Gastroesophageal sphincter (tissue), 4 donors: ENCODE measurements at regions not wholly inside any gene's neighbourhood (a gene's known extent, or its start where the extent isn't known, plus 50 kb on each side); places are given as distances from the start of the nearest gene placed in this dataset.

ENCODE experiments used
- ATAC-seq: fragments of 150-250 bp; one replicate; pipeline ENCODE4 v1.9.1; 2016; ENCODE audit warnings: mild to moderate bottlenecking, moderate library complexity
- H3K27ac ChIP-seq, 4 donors: fragments of 200-600 bp; sonication (generic) in 3 of 4; 1 replicate in 3 of 4; 2 replicates in 1 of 4; pipeline ENCODE4 v1.5.1; 2016 to 2019
- H3K27me3 ChIP-seq: fragments of 200-600 bp; sonication (generic); one replicate; pipeline ENCODE4 v1.5.1; 2019
- H3K36me3 ChIP-seq, 2 donors: fragments of 200-600 bp; sonication (generic); one replicate each; pipeline ENCODE4 v1.5.1; 2019; ENCODE audit warnings: control low read depth in 1 of 2
- H3K4me1 ChIP-seq, 3 donors: fragments of 200-600 bp; sonication (generic); 1 replicate in 2 of 3; 2 replicates in 1 of 3; pipeline ENCODE4 v1.5.1; 2016 to 2019; ENCODE audit warnings: control low read depth in 2 of 3
- H3K4me3 ChIP-seq, 2 donors: fragments of 200-600 bp; sonication (generic); one replicate each; pipeline ENCODE4 v1.5.1; 2019; ENCODE audit warnings: mild to moderate bottlenecking in 1 of 2, moderate library complexity in 1 of 2
- H3K9me3 ChIP-seq, 3 donors: fragments of 200-600 bp; sonication (generic); one replicate each; pipeline ENCODE4 v1.5.1; 2017 to 2019; ENCODE audit warnings: control low read depth in 2 of 3
- CTCF ChIP-seq, 4 experiments: fragments of 200-600 bp in 2 of 4; fragments of 450-650 bp in 2 of 4; sonication (generic) in 1 of 4; IDR thresholded peaks; one replicate each; pipeline ENCODE4 v1.5.1; 2017 to 2019; ENCODE audit warnings: antibody characterized with exemption in 4 of 4, mild to moderate bottlenecking in 2 of 4, moderate library complexity in 2 of 4
- EP300 ChIP-seq: sonication (generic); formaldehyde crosslinking; IDR thresholded peaks from one replicate; pipeline ENCODE4 v1.6.1; 2017; ENCODE audit warnings: antibody characterized with exemption, mild to moderate bottlenecking
- POLR2A ChIP-seq, 2 donors: fragments of 450-650 bp; IDR thresholded peaks; one replicate each; pipeline ENCODE4 v1.6.1; 2017; ENCODE audit warnings: antibody characterized with exemption in 2 of 2, mild to moderate bottlenecking in 2 of 2, moderate library complexity in 1 of 2
- POLR2AphosphoS5 ChIP-seq: sonication (generic); formaldehyde crosslinking; IDR thresholded peaks from one replicate; pipeline ENCODE4 v1.6.1; 2017; ENCODE audit warnings: antibody characterized with exemption
- WGBS, 2 donors: methylation state at CpG; one replicate each; pipeline ENCODE4 v1.1.5; 2018; ENCODE audit warnings: low coverage in 1 of 2; 5-methylcytosine and 5-hydroxymethylcytosine counted together

- H3K4me3 ChIP-seq = no peak overlapping the region
- peaks cover 33% of the 10 kb centered on the region for H3K27me3 ChIP-seq
- no peak overlapping the region for H3K27ac ChIP-seq
- H3K36me3 ChIP-seq = no peaks in the 10 kb centered on the region
- ATAC-seq = no peak
- TF ChIP-seq POLR2AphosphoS5 (no peak), CTCF (IDR thresholded peaks at IDR 0.05) (no peak), EP300 (no peak), POLR2A (IDR thresholded peaks at IDR 0.05) (no peak)
- 25 to 26% methylated on average over 2 to 15 of the region's 15 CpGs for WGBS, 2 donors
- no peaks in the 10 kb centered on the region for H3K9me3 ChIP-seq
- no peaks in the 10 kb centered on the region for H3K4me1 ChIP-seq
Observed at GRCh38 chr2:235191978-235192377, 240.2 kb downstream of the SH3BP4 start.

- no peak for ATAC-seq
- TF ChIP-seq POLR2AphosphoS5 (no peak), EP300 (no peak), CTCF (IDR thresholded peaks at IDR 0.05) (no peak), POLR2A (IDR thresholded peaks at IDR 0.05) (no peak)
- no peaks in the 10 kb centered on the region for H3K4me1 ChIP-seq
- H3K4me3 ChIP-seq = no peak overlapping the region
- H3K9me3 ChIP-seq = no peaks in the 10 kb centered on the region
- WGBS, 2 donors = 91 to 95% methylated on average over 2 of the region's 2 CpGs
- H3K27me3 ChIP-seq = peaks cover 33% of the 10 kb centered on the region
- no peaks in the 10 kb centered on the region for H3K36me3 ChIP-seq
- no peak overlapping the region for H3K27ac ChIP-seq
Observed at GRCh38 chr2:235194351-235194750, 242.5 kb downstream of the SH3BP4 start.

- Histone ChIP-seq H3K27me3 (peaks cover 33% of the 10 kb centered on the region), H3K4me1 (no peaks in the 10 kb centered on the region), H3K36me3 (no peaks in the 10 kb centered on the region), H3K9me3 (no peaks in the 10 kb centered on the region), H3K4me3 (no peak overlapping the region), H3K27ac (no peak overlapping the region)
- no peak for ATAC-seq
- TF ChIP-seq POLR2A (IDR thresholded peaks at IDR 0.05) (no peak), POLR2AphosphoS5 (no peak), CTCF (IDR thresholded peaks at IDR 0.05) (no peak), EP300 (no peak)
- WGBS, 2 donors = 45 to 85% methylated on average over 2 to 3 of the region's 3 CpGs
Observed at GRCh38 chr2:235194836-235195235, 243.0 kb downstream of the SH3BP4 start.

- 78 to 100% methylated on average over 1 to 5 of the region's 5 CpGs for WGBS, 2 donors
- Histone ChIP-seq H3K36me3 (no peaks in the 10 kb centered on the region), H3K4me3 (no peak overlapping the region), H3K4me1 (no peaks in the 10 kb centered on the region), H3K9me3 (no peaks in the 10 kb centered on the region), H3K27me3 (peaks cover 33% of the 10 kb centered on the region), H3K27ac (no peak overlapping the region)
- ATAC-seq = no peak
- TF ChIP-seq POLR2A (IDR thresholded peaks at IDR 0.05) (no peak), CTCF (IDR thresholded peaks at IDR 0.05) (no peak), POLR2AphosphoS5 (no peak), EP300 (no peak)
Observed at GRCh38 chr2:235195921-235196320, 244.1 kb downstream of the SH3BP4 start.

GRCh38 chr2:235199128-235199527 is 247.3 kb downstream of the SH3BP4 start:
- no peaks in the 10 kb centered on the region for H3K4me1 ChIP-seq
- H3K9me3 ChIP-seq = no peaks in the 10 kb centered on the region
- no peak overlapping the region for H3K4me3 ChIP-seq
- H3K36me3 ChIP-seq = no peaks in the 10 kb centered on the region
- H3K27ac ChIP-seq = no peak overlapping the region
- H3K27me3 ChIP-seq = peaks cover 11% of the 10 kb centered on the region
- no peak for TF ChIP-seq POLR2AphosphoS5
- no peak for TF ChIP-seq EP300
- no peak for TF ChIP-seq POLR2A (IDR thresholded peaks at IDR 0.05)
- TF ChIP-seq CTCF (IDR thresholded peaks at IDR 0.05) = no peak
- no peak for ATAC-seq
- 81 to 90% methylated on average over 6 to 9 of the region's 9 CpGs for WGBS, 2 donors
